ENCODE measurements at regions not wholly inside any gene's neighbourhood (a gene's known extent, or its start where the extent isn't known, plus 50 kb on each side); places are given as distances from the start of the nearest gene placed in this dataset.

GRCh38 chr10:2099321-2099720 lies 362.0 kb upstream of the ADARB2 start:
- CTCF ChIA-PET: no interaction called here
- Mint-ChIP-seq H3K27ac (no peak overlapping the region), H3K4me1 (no peaks in the 10 kb centered on the region)

DNA sequence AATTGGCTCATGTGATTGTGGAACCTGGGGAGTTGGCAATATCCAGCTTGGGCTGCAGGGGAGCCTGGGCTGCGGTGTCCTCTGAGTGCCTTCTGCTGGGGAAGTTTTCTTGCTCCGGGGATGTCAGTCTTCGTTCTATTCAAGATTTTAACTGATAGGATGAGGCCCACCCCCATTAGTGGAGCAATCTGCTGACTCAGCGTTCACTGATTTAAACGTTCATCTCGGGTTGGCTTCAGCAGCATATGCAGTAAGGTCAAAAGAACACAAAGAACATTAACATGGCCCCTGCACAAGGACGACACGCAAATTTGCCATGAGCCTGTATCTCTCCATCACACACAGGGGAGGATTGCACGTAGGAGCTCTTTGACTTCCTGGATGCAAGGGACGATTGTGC lies 360.6 kb upstream of the ADARB2 start:
- H3K36me3 Mint-ChIP-seq: no peaks in the 10 kb centered on the region
- no peaks in the 10 kb centered on the region for H3K4me1 Mint-ChIP-seq
- H3K4me3 Mint-ChIP-seq: no peak overlapping the region
- CTCF ChIA-PET: no interaction called here
- no peak overlapping the region for H3K27ac Mint-ChIP-seq
- DNase-seq: no peak
- no peaks in the 10 kb centered on the region for H3K9me3 Mint-ChIP-seq
- H3K27me3 Mint-ChIP-seq: no peaks in the 10 kb centered on the region

More at GRCh38 chr10:2099321-2099720, 362.0 kb upstream of the ADARB2 start:
- Mint-ChIP-seq H3K36me3 (no peaks in the 10 kb centered on the region), H3K9me3 (no peaks in the 10 kb centered on the region), H3K27me3 (no peaks in the 10 kb centered on the region), H3K4me3 (no peak overlapping the region)
- no peak for DNase-seq

DNA sequence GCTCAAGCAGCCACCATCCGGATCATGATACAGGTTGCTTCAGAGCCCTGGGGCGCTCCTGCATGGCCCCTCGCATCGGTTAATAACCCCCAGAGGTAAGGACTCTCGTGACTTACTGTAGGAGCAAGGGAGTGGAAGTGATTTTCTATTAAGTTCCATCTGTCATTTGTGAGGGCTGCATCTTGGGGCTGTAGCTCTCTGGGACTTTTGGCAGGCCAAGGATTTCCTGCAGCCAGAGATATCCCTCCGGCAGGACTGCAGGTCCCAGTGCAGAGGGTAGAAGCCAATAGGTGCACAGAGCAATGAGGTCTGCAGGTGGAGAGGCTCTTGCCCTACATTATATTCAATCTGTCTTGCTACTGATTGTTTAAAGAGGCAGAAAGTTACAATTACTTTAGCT lies 356.8 kb upstream of the ADARB2 start:
- no peak for DNase-seq
- H3K9me3 Mint-ChIP-seq: no peaks in the 10 kb centered on the region
- CTCF ChIA-PET: no interaction called here
- no peak overlapping the region for H3K27ac Mint-ChIP-seq
- H3K27me3 Mint-ChIP-seq: no peaks in the 10 kb centered on the region
- H3K4me1 Mint-ChIP-seq: no peaks in the 10 kb centered on the region
- no peaks in the 10 kb centered on the region for H3K36me3 Mint-ChIP-seq
- no peak overlapping the region for H3K4me3 Mint-ChIP-seq

DNA sequence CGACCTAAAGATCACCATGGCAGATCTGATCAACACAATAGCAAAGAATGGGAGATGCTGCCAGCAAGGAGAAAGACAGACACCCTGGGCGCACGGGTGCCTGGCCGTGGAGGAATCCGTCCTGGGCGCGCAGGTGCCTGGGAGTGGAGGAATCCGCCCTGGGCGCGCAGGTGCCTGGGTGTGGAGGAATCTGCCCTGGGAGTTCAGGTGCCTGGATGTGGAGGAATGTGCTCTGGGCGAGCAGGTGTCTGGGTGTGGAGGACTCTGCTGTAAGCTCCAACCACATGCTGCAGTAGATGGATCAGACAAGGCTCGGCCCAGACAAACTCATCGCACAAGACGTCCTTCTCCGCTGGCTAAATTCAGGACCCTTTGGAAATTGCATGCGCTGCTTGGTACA lies 346.3 kb upstream of the ADARB2 start:
- Mint-ChIP-seq H3K9me3 (no peaks in the 10 kb centered on the region), H3K4me1 (no peaks in the 10 kb centered on the region), H3K27ac (no peak overlapping the region), H3K27me3 (peaks cover 4% of the 10 kb centered on the region), H3K4me3 (no peak overlapping the region), H3K36me3 (no peaks in the 10 kb centered on the region)
- CTCF ChIA-PET: no interaction called here
- no peak for DNase-seq

GRCh38 chr10:2081501-2081900 lies 344.2 kb upstream of the ADARB2 start:
- Mint-ChIP-seq H3K4me1 (no peaks in the 10 kb centered on the region), H3K4me3 (no peak overlapping the region), H3K9me3 (no peaks in the 10 kb centered on the region), H3K27me3 (peaks cover 4% of the 10 kb centered on the region), H3K36me3 (no peaks in the 10 kb centered on the region), H3K27ac (no peak overlapping the region)
- DNase-seq: no peak
- CTCF ChIA-PET: no interaction called here

- H3K4me3 Mint-ChIP-seq: no peak overlapping the region
- no peaks in the 10 kb centered on the region for H3K36me3 Mint-ChIP-seq
- DNase-seq: no peak
- H3K27ac Mint-ChIP-seq: no peak overlapping the region
- peaks cover 4% of the 10 kb centered on the region for H3K27me3 Mint-ChIP-seq
- no peaks in the 10 kb centered on the region for H3K9me3 Mint-ChIP-seq
- CTCF ChIA-PET: interaction anchor here (1.0 kb wide), 1 partner anchor 9 kb away, joined by 4 read pairs; no protein-coding TSS in a partner anchor
- no peaks in the 10 kb centered on the region for H3K4me1 Mint-ChIP-seq
Observed at GRCh38 chr10:2079603-2080078, 342.3 kb upstream of the ADARB2 start.

DNA sequence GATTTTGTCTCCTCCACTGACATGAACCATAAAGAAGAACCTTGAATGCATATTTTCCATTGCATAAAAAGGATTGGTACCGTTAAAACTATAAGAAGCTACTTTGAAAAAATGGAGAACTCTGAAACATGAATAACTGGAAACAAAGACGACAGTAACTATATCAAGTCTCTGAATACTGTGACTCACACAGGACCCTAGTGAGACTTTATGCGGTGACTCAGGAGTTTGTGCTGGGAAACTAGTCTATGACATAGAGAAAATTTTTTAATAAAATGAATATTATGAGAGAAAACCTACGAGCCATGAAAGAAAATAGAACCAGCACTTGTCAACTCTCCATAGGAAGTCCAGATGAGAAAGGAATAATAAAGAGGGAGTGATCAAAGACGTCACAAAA lies 339.9 kb upstream of the ADARB2 start:
- Mint-ChIP-seq H3K4me3 (no peak overlapping the region), H3K36me3 (no peaks in the 10 kb centered on the region), H3K4me1 (no peaks in the 10 kb centered on the region), H3K27ac (no peak overlapping the region), H3K9me3 (no peaks in the 10 kb centered on the region), H3K27me3 (peaks cover 4% of the 10 kb centered on the region)
- CTCF ChIA-PET: no interaction called here
- no peak for DNase-seq

GRCh38 chr10:2076528-2076927 lies 339.2 kb upstream of the ADARB2 start:
- Mint-ChIP-seq H3K4me3 (no peak overlapping the region), H3K27me3 (peaks cover 2% of the 10 kb centered on the region), H3K36me3 (no peaks in the 10 kb centered on the region), H3K4me1 (no peaks in the 10 kb centered on the region), H3K9me3 (no peaks in the 10 kb centered on the region), H3K27ac (no peak overlapping the region)
- CTCF ChIA-PET: no interaction called here
- no peak for DNase-seq

GRCh38 chr10:2067015-2067414 lies 329.7 kb upstream of the ADARB2 start:
- DNase-seq: no peak

GRCh38 chr10:2054728-2055127 lies 317.4 kb upstream of the ADARB2 start:
- H3K9me3 Mint-ChIP-seq: no peaks in the 10 kb centered on the region
- no peaks in the 10 kb centered on the region for H3K36me3 Mint-ChIP-seq
- H3K27me3 Mint-ChIP-seq: no peaks in the 10 kb centered on the region

More at GRCh38 chr10:2067015-2067414, 329.7 kb upstream of the ADARB2 start:
- Mint-ChIP-seq H3K9me3 (peaks cover 1% of the 10 kb centered on the region), H3K36me3 (no peaks in the 10 kb centered on the region), H3K27ac (no peak overlapping the region), H3K27me3 (no peaks in the 10 kb centered on the region), H3K4me3 (no peak overlapping the region), H3K4me1 (no peaks in the 10 kb centered on the region)
- CTCF ChIA-PET: no interaction called here

GRCh38 chr10:2053805-2054204 lies 316.5 kb upstream of the ADARB2 start:
- CTCF ChIA-PET: no interaction called here
- DNase-seq: no peak
- H3K4me3 Mint-ChIP-seq: no peak overlapping the region
- no peaks in the 10 kb centered on the region for H3K9me3 Mint-ChIP-seq
- no peaks in the 10 kb centered on the region for H3K36me3 Mint-ChIP-seq
- H3K4me1 Mint-ChIP-seq: no peaks in the 10 kb centered on the region
- H3K27me3 Mint-ChIP-seq: no peaks in the 10 kb centered on the region
- no peak overlapping the region for H3K27ac Mint-ChIP-seq

More at GRCh38 chr10:2054728-2055127, 317.4 kb upstream of the ADARB2 start:
- no peak overlapping the region for H3K4me3 Mint-ChIP-seq
- H3K4me1 Mint-ChIP-seq: no peaks in the 10 kb centered on the region
- no peak for DNase-seq
- CTCF ChIA-PET: no interaction called here
- no peak overlapping the region for H3K27ac Mint-ChIP-seq

DNA sequence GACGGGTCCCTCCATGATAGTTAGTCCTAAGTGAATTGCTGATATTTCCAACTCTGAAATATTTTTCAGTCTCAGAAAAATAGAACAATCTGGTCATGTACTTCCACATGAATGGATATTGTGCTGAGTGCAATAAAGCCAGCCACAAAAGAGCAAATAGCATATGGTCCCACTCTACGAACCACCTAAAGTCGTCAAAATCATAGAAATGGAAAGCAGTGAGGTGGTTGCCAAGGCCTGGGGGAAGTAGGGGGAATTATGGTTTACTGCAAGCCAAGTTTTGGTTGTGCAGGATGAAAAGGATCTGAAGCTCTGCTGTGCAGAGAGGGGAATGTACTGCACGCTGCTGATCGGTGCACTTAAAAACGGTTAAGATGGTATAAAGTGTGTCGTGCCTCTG lies 313.8 kb upstream of the ADARB2 start:
- no peak for DNase-seq
- H3K27me3 Mint-ChIP-seq: no peaks in the 10 kb centered on the region
- no peak overlapping the region for H3K4me3 Mint-ChIP-seq
- H3K4me1 Mint-ChIP-seq: no peaks in the 10 kb centered on the region
- CTCF ChIA-PET: no interaction called here
- no peaks in the 10 kb centered on the region for H3K9me3 Mint-ChIP-seq
- no peaks in the 10 kb centered on the region for H3K36me3 Mint-ChIP-seq
- H3K27ac Mint-ChIP-seq: no peak overlapping the region

- no peaks in the 10 kb centered on the region for H3K27me3 Mint-ChIP-seq
- H3K36me3 Mint-ChIP-seq: no peaks in the 10 kb centered on the region
- H3K4me3 Mint-ChIP-seq: no peak overlapping the region
- no peaks in the 10 kb centered on the region for H3K9me3 Mint-ChIP-seq
- no peaks in the 10 kb centered on the region for H3K4me1 Mint-ChIP-seq
- DNase-seq: no peak
- H3K27ac Mint-ChIP-seq: no peak overlapping the region
- CTCF ChIA-PET: no interaction called here
Observed at GRCh38 chr10:2049560-2049959, 312.2 kb upstream of the ADARB2 start.

DNA sequence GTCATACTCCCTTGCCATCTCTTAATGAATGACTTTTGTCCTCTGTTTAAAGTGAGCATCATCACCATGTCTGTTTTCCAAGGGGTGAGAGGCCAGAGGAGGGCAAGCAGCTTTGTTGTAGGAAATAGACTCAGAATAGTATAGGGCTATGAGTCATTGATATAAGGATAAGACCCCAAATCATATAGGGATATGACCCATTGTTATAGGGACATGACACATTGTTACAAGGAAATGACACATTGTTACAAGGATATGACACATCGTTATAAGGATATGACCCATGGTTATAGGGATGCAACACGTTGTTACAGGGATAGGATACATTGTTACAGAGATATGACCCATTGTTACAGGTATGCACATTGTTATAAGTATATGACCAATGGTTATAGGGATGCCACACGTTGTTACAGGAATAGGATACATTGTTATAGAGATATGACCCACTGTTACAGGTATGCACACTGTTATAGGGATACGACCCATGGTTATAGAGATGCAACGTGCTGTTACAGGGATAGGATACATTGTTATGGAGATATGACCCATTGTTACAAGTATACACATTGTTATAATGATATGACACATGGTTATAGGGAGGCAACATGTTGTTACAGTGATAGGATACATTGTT lies 311.1 kb upstream of the ADARB2 start:
- CTCF ChIA-PET: no interaction called here
- Mint-ChIP-seq H3K27me3 (no peaks in the 10 kb centered on the region), H3K27ac (no peak overlapping the region), H3K4me1 (no peaks in the 10 kb centered on the region), H3K9me3 (no peaks in the 10 kb centered on the region), H3K36me3 (no peaks in the 10 kb centered on the region), H3K4me3 (no peak overlapping the region)
- no peak for DNase-seq

DNA sequence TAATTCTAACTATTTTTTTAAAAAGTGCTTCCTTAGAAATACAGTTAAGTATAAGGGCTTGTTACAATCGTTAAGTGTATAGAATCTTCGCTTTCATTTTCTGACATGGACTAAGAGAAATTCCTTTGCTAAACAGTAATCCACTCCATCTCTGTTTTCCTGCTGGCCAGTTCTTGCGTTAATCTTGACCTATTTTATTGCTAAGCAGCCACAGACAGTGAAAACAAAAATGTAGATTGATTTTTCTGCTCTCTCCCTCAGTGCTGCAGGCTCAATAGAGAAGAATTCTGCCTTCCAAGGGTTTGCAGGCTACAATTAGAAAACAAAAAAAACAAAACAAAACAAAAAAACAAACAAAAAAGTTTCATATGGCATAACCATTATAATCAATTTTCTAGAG lies 310.4 kb upstream of the ADARB2 start:
- CTCF ChIA-PET: no interaction called here
- no peaks in the 10 kb centered on the region for H3K27me3 Mint-ChIP-seq
- H3K4me1 Mint-ChIP-seq: no peaks in the 10 kb centered on the region
- H3K4me3 Mint-ChIP-seq: no peak overlapping the region
- no peaks in the 10 kb centered on the region for H3K9me3 Mint-ChIP-seq
- no peak overlapping the region for H3K27ac Mint-ChIP-seq
- no peaks in the 10 kb centered on the region for H3K36me3 Mint-ChIP-seq
- DNase-seq: no peak

GRCh38 chr10:2043379-2043778 lies 306.1 kb upstream of the ADARB2 start:
- H3K4me3 Mint-ChIP-seq: no peak overlapping the region
- H3K27me3 Mint-ChIP-seq: no peaks in the 10 kb centered on the region
- H3K9me3 Mint-ChIP-seq: no peaks in the 10 kb centered on the region
- CTCF ChIA-PET: no interaction called here
- no peaks in the 10 kb centered on the region for H3K36me3 Mint-ChIP-seq
- H3K4me1 Mint-ChIP-seq: no peaks in the 10 kb centered on the region
- DNase-seq: no peak
- H3K27ac Mint-ChIP-seq: no peak overlapping the region

Measured in activated naive CD4-positive, alpha-beta T cell treated with anti-CD3 and anti-CD28 coated beads, Interleukin-2, amount 10 ng/mL, durations not matched to agents 7 days and 5 days (primary cell).